GM18870 (cell line): ENCODE measurements at regions not wholly inside any gene's neighbourhood (a gene's known extent, or its start where the extent isn't known, plus 50 kb on each side); places are given as distances from the start of the nearest gene placed in this dataset.

ENCODE experiments used
- ATAC-seq: cut with Tn5 transposase; IDR thresholded peaks from one replicate; pipeline ENCODE4 v1.9.1; 2021; ENCODE audit warnings: moderate library complexity; ENCODE audit not compliant: unreplicated experiment

- ATAC-seq: no peak
Measured at GRCh38 chr13:50428183-50428877, 413.1 kb downstream of the KCNRG start.

GRCh38 chr13:50435011-50435410, 408.5 kb downstream of the DLEU7 start:
- no peak for ATAC-seq

GRCh38 chr13:50437252-50437651, 406.2 kb downstream of the DLEU7 start:
- no peak for ATAC-seq

- no peak for ATAC-seq
Measured at GRCh38 chr13:50438351-50438750, 405.1 kb downstream of the DLEU7 start.

- ATAC-seq: no peak
Measured at GRCh38 chr13:50441130-50441529, 402.4 kb downstream of the DLEU7 start.

- no peak for ATAC-seq
Measured at GRCh38 chr13:50444726-50445125, 398.8 kb downstream of the DLEU7 start.

GRCh38 chr13:50446611-50447010, 396.9 kb downstream of the DLEU7 start:
- no peak for ATAC-seq

- no peak for ATAC-seq
Measured at GRCh38 chr13:50448535-50448998, 394.9 kb downstream of the DLEU7 start.

- no peak for ATAC-seq
Measured at GRCh38 chr13:50449465-50449864, 394.0 kb downstream of the DLEU7 start.

GRCh38 chr13:50450279-50450678, 393.2 kb downstream of the DLEU7 start:
- ATAC-seq: no peak

GRCh38 chr13:50451609-50452008, 391.9 kb downstream of the DLEU7 start:
- ATAC-seq: no peak

- no peak for ATAC-seq
Measured at GRCh38 chr13:50452028-50452427, 391.5 kb downstream of the DLEU7 start.

- no peak for ATAC-seq
Measured at GRCh38 chr13:50452756-50453155, 390.7 kb downstream of the DLEU7 start.

- ATAC-seq: no peak
Measured at GRCh38 chr13:50453188-50453587, 390.3 kb downstream of the DLEU7 start.

GRCh38 chr13:50456111-50456510, 387.4 kb downstream of the DLEU7 start:
- ATAC-seq: no peak

GRCh38 chr13:50457415-50458393, 385.8 kb downstream of the DLEU7 start:
- no peak for ATAC-seq

GRCh38 chr13:50459046-50459445, 384.4 kb downstream of the DLEU7 start:
- no peak for ATAC-seq

GRCh38 chr13:50459658-50460057, 383.8 kb downstream of the DLEU7 start:
- no peak for ATAC-seq

- ATAC-seq: no peak
Measured at GRCh38 chr13:50460358-50460757, 383.1 kb downstream of the DLEU7 start.

- ATAC-seq: no peak
Measured at GRCh38 chr13:50461189-50461588, 382.3 kb downstream of the DLEU7 start.

GRCh38 chr13:50463719-50464118, 379.8 kb downstream of the DLEU7 start:
- ATAC-seq: no peak
